ENCODE measurements at regions not wholly inside any gene's neighbourhood (a gene's known extent, or its start where the extent isn't known, plus 50 kb on each side); places are given as distances from the start of the nearest gene placed in this dataset.

GRCh38 chr1:98478121-98478520 lies 183.4 kb upstream of the SNX7 start:
- no peak for DNase-seq

- no peak for DNase-seq
Measured at GRCh38 chr1:98472878-98473277, 188.6 kb upstream of the SNX7 start.

GRCh38 chr1:98471633-98472032 lies 189.9 kb upstream of the SNX7 start:
- DNase-seq = no peak

GRCh38 chr1:98468111-98468717 lies 193.3 kb upstream of the SNX7 start:
- no peak for DNase-seq

GRCh38 chr1:98467586-98467985 lies 193.9 kb upstream of the SNX7 start:
- DNase-seq = no peak

GRCh38 chr1:98467122-98467521 lies 194.4 kb upstream of the SNX7 start:
- no peak for DNase-seq

GRCh38 chr1:98461873-98462385 lies 199.6 kb upstream of the SNX7 start:
- DNase-seq = no peak

- DNase-seq = no peak
Measured at GRCh38 chr1:98460136-98460535, 201.4 kb upstream of the SNX7 start.

GRCh38 chr1:98459486-98459870 lies 202.0 kb upstream of the SNX7 start:
- no peak for DNase-seq

- DNase-seq = no peak
Measured at GRCh38 chr1:98458511-98459485, 202.7 kb upstream of the SNX7 start.

- no peak for DNase-seq
Measured at GRCh38 chr1:98457248-98457647, 204.3 kb upstream of the SNX7 start.

- no peak for DNase-seq
Measured at GRCh38 chr1:98454666-98455065, 206.9 kb upstream of the SNX7 start.

- DNase-seq = no peak
Measured at GRCh38 chr1:98453066-98453465, 208.5 kb upstream of the SNX7 start.

- DNase-seq = no peak
Measured at GRCh38 chr1:98452162-98452561, 209.4 kb upstream of the SNX7 start.

GRCh38 chr1:98441281-98441680 lies 220.2 kb upstream of the SNX7 start:
- no peak for DNase-seq

GRCh38 chr1:98439471-98439870 lies 222.1 kb upstream of the SNX7 start:
- no peak for DNase-seq

GRCh38 chr1:98437540-98437939 lies 224.0 kb upstream of the SNX7 start:
- no peak for DNase-seq

GRCh38 chr1:98437011-98437410 lies 224.5 kb upstream of the SNX7 start:
- no peak for DNase-seq

- DNase-seq = no peak
Measured at GRCh38 chr1:98429965-98430443, 231.5 kb upstream of the SNX7 start.

GRCh38 chr1:98428864-98429263 lies 232.7 kb upstream of the SNX7 start:
- DNase-seq = no peak

GRCh38 chr1:98427664-98428063 lies 233.9 kb upstream of the SNX7 start:
- DNase-seq = no peak

GRCh38 chr1:98426092-98426491 lies 235.4 kb upstream of the SNX7 start:
- no peak for DNase-seq

- no peak for DNase-seq
Measured at GRCh38 chr1:98422816-98423215, 238.7 kb upstream of the SNX7 start.

GRCh38 chr1:98421085-98421435 lies 240.5 kb upstream of the SNX7 start:
- no peak for DNase-seq
